NCI-H524 (cell line): ENCODE measurements at regions not wholly inside any gene's neighbourhood (a gene's known extent, or its start where the extent isn't known, plus 50 kb on each side); places are given as distances from the start of the nearest gene placed in this dataset.

Source experiments
- DNase-seq, 2 experiments: peaks; one replicate each; lab custom pipeline; 2025; lab: John Stamatoyannopoulos, UW

DNA sequence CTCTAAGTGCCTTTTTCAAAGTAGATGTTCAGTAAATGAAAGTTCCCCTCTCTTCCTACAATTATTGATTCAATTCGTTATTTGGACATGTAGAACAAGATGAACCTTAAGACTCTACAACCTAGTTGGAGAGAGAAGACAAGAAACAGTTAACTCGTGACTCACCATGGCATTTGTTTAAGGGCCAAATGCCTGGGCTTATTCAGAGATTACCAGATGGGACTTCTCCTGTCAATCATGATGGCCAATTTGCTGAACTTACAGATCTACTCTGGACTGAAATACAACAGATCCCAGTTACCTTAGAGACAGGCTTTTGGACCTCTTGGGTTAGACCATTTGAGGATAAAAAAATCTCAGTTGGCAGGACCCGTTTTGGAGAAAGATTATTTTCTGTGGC lies 93.5 kb downstream of the C1orf94 start:
- DNase-seq = no peak

DNA sequence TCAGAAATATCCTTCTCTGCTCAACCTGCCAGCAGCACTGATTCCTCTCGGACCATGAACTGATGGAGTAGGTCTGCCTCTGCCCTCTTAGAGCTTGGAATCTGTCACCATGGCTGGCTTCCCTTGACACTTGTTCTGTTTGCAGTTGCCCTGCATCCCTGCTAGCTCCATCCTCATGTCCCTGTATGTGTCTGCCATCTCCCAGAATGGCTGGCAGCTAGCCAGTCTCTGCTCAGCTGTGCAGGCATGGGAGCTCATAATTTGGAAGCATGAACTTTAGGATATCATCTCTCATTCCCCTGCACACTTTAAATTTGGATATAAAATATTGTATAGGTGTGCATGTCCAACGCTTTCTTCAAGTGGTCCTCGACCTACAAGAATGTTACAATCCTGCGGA lies 95.4 kb downstream of the C1orf94 start:
- DNase-seq = no peak

DNA sequence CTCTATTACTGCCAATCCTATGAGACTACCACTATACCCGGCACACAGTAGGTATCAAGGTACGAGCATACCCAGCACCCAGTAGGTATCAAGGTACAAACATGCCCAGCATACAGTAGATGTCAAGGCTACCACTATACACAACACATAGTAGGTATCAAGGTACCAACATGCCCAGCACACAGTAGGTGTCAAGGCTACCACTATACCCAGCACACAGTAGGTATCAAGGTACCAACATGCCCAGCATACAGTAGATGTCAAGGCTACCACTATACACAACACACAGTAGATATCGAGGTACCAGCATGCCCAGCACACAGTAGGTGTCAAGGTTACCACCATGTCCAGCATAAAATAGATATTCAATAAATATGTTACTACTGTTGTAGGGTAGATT lies 98.4 kb downstream of the C1orf94 start:
- no peak for DNase-seq

DNA sequence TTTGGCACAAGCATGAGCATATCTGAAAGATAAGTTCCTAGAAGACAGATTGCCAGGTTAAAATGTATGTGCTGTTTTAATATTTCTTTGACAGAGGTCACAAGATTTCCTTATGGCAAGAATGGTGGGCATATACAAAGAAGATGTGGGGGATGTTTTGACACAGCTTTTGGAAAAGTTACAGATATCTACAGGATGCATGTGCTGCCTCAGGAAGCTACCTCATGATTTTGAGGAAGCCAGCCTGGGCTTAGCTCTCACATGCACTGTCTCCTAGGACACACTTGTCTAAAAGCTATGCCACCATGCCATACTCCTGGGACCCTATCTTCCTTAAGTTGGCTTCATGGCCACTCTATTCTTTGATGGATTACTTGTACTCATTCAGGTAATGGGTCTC lies 99.9 kb downstream of the C1orf94 start:
- DNase-seq = no peak

DNA sequence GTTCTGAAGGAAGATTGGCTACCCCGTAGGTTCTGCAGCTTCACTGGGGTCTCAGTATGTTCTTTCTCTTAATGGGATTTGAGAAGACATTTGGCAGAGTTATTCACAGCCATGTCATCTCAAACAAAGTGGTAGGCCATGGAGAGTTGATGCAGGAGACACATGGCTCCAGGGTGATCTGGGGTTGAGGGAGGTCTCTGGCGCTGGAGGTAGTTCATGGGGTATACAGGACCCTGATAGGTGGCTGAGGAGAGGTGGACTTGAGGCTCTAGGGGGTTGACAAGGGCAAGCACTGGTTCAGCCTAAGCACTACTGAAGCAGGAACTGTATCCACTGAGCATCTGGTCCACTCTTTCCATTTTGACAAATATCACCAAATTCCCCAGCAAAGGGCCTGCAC lies 100.4 kb downstream of the C1orf94 start:
- no peak for DNase-seq

DNA sequence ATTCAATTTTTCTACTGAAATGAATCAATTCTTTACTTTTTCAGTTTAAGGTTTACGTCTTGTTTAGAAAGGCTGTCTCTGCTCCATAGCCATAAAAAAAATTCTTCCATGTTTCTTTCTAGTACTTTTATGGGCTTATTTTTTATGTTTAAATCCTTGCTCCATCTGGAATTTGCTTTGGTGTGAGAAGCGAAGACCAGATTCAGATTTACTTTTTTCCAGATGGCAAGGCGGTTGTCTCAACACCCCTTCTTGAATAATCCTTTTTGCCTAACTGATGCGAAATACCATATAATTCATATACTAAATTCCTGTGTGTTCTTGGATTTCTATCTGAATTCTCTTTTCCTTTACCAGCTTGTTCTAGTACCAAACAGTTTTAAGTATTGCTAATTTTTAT lies 101.5 kb downstream of the C1orf94 start:
- peak; percentile 5 to 73 for DNase-seq

DNA sequence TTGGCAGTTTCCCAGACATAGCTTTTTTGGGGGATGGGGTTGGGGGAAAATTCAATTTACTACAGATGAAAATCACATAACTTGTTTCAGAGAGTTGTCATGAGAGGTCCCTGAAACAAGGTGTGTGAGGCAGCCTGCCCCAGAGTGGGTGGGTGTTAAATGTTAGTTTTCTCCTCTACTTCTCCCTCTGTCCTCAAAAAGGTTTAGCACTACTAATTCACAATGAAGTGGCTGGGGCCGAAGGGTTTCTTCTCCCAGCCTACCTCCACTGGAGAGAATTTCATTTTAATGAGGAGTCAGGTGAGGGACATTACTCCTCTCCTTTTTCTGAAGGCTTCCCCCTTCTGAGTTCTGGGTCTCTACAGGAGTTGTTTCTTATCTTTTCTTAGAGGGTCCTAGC lies 103.3 kb downstream of the C1orf94 start:
- no peak for DNase-seq

DNA sequence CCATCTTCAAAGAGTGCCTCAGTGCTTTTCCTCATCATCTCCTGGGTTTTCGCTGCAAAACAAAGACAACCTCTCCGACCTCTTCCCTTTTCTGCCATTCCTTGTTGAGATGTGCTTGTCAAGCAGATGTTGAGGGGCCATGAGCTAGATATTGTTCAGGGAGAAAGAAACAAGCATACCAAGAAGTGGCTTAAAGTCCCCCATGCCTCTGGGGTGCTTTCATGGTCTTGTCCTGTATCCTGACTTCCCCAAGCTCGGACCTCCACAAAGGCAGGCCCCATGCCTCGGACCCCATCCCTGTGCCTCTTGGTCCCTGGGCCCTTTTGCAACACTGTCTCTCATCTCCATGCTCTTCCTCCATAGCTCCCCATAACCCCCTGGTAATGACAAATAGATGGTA lies 103.8 kb downstream of the C1orf94 start:
- no peak for DNase-seq

DNA sequence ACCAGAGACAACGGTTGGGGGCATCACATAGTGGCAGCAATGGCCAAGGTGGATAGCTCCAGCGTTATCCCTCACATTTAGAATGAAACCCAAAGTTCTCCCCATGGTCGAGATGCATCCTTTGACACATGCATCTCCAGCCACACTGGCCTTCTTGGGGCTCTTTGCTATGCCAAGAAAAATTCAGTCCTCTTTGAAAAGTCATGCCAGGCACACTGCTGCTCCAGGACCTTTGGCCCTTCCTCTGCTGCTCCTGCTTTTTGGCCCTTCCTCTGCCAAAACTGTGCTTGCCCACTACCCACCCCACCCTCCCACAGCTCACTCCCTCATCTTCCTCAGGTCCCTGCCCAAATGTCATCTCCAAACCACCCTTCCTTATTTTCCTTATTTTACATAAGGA lies 106.4 kb downstream of the C1orf94 start:
- DNase-seq = no peak

DNA sequence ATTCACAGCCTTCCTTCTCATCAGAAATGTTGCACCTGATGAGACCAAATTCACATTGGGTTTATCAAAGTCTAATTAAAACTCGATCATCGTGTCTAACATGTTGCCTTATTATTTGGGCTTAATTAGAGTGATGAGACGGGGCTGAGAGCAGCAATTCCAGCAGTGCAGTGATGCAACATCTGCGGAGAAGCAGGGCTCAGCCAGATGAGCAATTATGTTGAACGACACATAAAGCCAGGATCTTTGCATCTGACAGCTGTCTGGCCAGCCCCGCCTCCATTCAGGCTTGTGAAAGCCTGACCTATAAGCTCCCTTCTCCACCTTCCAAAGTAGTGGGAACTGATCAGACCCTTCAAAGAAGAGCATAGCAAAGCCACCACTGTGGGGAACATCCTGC lies 109.8 kb downstream of the C1orf94 start:
- peak in 1 of 2 experiments; percentile 7 for DNase-seq

DNA sequence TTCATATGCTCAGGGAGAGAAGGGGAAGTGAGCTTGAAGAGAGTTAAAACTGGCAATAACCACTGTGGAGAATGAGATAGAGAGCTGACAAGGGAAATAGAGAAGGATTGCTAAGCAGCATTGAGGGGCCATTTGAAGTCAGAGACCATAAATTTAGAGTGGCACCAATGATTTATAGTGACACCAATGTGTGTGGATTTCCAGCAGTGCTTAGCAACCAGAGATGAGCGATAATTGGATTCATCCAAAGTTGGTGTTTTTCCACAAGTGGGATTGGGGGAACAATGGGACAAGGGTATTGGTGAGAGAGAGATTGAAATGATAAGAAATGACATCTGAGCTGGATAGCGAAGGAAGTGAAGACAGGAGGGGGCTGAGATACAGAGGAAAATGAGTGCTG lies 114.1 kb downstream of the C1orf94 start:
- no peak for DNase-seq

DNA sequence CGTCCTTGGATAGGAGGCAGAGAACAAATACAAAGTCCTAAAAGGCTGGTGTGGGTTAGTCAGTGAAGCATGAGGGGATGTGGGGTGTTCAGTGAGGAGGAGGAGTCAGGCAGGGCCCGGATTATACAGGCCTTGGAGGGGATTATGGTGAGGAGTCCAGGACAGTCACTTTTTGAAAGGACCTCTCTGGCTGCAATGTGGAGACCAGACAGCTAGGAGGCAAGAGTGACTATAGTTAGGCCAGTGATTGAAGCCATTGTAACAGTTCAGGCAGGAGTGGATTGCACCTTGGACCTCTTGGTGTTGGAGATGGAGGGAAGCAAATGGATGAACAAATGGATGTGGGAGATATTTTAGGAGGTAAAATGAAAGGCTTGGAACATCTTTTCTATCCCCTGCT lies 115.8 kb downstream of the C1orf94 start:
- peak; percentile 9 to 37 for DNase-seq

DNA sequence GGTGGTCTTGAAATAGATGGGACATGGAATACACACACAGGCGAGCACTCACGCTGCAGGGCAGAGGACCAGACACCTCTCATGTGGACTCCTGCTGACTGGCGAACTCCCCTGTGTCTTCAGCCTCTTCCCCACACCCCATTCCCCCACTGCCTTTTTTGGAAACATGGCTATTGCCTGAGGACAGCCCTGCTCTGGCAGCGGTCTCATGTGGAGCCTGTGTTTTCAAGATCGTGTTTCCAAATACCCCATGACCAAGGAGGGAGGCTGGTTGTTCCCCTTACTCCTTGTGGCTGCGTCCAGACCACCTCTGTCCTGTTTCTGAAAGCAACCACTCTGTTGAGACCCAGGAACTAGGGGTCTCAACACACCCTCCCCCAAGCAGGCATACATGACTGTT lies 119.4 kb downstream of the C1orf94 start:
- no peak for DNase-seq

DNA sequence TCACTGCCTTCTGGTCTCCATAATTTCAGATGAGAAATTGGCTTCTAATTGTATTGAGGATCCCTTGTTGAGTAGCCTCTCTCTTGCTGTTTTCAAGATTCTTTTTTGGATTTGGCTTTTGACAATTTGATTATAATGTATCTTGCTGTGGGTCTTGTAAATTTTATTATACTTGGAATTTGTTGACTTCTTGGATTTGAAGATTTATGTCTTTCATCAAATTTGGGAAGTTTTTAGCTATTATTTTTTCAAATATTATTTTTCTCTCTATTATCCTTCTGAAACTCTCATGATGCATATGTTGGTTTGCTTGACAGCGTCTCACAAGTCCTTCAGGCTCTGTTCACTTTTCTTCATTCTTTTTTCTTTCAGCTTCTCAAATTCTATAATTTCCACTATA lies 126.1 kb downstream of the C1orf94 start:
- DNase-seq = no peak

DNA sequence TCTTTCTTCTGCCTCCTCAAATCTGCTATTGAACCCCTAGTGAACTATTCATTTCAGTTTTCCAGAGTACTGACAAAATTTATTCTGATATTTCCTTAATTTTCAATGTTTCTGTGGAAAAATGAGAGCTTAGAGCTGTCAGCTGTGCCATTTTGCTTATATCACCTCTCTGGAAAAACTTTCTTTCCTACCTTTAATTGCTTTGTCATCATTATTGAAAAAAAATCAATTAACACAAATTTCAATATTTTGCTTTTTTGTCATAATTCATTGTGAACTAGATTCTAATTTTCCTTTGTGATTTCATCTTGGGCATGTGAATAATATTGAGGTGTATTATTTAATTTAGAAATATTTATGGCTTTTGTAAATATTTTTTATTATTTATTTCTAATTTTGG lies 126.5 kb downstream of the C1orf94 start:
- DNase-seq = no peak

DNA sequence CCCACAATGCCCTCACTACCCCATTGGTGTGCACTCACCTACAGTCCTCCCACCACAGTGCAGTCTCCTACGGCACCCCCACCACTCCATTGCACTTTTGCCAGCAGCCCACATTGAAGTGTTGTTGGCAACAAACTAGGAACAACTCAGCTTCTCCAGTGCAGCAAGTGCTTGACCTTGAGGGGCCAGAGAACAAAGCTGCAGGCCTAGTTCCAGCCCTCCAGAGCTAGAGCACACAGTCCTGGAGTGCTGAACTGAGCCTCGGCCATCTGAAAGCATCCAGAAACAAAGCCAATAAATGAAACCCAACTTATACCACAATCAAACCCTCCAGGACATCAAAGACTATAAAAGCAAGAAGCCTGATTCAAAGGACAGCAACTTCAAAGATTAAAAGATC lies 129.9 kb downstream of the C1orf94 start:
- no peak for DNase-seq

DNA sequence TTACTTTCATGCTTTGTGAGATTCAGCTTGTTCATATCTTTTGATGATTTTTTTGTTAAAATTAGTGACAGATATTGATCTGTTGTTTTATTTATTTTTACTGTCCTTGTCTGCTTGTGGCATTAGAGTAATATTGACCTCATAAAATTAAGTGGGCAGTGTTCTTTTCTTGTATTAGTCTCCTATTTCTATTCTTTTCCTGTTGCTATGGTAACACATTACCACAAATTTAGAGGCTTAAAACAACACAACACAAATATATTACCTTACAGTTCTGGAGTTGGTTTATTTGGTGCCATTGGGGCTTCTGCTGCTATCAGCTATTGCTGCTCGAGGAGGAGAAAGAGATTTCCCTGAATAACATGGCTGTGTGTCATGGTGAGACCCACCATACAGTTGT lies 135.7 kb downstream of the C1orf94 start:
- no peak for DNase-seq

DNA sequence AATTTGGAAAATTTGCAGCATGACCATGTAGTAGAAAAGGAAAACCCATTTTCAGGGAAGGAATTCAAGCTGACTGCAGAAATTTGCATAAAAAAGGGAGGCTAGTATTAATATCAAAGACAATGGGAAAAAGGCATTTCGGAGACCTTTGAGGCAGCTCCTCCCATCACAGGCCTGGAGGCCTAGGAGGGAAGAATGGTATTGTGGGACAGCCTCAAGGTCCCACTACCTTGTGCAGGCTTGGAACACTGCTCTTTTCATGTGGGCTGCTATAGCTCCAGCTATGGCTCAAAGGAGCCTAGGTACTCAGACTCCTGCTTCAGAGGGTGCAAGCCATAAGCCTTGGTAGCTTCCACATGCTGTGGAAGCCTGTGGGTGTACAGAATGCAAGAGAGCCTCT lies 139.3 kb downstream of the C1orf94 start:
- DNase-seq = no peak

DNA sequence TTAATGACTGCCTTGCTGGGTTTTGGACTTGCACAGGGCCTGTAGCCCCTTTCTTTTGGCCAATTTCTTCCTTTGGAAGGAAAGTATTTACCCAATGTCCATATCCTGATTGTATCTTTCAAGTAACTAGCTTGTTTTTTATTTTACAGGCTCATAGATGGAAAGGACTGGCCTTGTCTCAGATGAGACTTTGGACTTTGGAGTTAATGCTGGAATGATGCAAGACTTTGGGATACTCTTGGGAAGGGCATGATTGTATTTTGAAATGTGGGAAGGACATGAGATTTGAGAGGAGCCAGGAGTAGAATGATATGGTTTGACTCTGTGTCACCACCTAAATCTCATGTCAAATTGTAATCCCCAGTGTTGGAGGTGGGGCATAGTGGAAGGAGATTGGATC lies 140.1 kb downstream of the C1orf94 start:
- no peak for DNase-seq

DNA sequence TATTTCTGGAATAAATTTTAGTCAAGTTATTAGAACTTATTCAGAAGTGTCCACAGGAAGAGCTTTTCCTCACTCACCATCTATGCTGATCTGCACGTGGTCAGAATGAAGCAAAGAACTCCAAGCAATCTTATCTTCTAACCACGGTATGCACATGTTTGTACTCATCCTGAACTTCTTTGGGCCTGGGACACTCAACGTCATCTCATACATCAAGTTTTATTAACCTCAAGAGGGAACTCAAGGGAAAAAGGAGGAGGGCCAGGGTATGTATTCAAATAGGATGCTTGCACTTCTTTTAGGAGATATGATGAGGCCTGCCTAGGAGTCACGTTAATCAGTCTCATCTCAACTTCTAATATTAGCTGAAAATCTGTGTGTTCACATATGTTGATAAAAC lies 142.5 kb downstream of the C1orf94 start:
- no peak for DNase-seq

DNA sequence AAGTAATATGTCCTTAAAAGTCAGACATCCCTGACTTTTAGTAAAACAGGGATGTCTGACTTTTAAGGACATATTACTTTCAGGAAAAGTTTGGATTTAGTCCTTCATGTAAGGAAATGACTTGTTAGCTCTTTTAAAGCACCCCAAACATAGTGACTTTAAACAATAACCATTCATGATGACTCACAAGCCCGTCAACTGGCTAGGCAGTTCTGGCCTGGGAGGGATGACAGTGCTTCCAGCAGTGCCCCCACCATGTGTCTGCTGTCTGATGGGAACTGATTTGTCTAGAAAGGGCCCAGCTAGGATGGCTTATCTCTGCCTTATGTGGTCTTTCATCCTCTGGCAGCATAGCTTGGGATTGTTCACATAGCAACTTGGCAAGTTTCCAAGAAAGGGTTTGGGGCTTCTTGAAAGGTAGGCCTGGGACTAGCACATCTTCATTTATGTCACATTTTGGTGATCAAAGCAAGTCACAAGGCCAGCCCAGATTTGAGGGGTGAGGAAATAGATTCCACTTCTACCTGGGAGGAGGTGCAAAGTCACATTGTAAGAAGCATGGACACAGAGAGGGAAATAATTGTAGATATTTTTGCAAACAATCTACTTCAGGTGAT lies 143.5 kb downstream of the C1orf94 start:
- DNase-seq = peak in 1 of 2 experiments; percentile 20

DNA sequence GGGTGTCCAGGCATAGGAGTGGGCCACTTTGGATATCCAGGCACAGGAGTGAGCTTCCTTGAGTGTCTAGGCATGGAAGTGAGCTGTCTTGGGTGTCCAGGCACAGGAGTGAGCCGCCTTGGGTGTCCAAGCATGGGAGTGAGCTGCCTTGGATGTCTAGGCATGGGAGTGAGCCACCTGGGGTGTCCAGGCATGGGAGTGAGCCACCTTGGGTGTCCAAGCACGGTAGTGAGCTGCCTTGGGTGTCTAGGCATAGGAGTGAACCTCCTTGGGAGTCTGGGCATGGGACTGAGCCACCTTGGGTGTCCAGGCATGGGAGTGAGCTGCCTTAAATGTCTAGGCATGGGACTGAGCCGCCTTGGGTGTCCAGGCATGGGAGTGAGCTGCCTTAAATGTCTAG lies 146.3 kb downstream of the C1orf94 start:
- DNase-seq = no peak

DNA sequence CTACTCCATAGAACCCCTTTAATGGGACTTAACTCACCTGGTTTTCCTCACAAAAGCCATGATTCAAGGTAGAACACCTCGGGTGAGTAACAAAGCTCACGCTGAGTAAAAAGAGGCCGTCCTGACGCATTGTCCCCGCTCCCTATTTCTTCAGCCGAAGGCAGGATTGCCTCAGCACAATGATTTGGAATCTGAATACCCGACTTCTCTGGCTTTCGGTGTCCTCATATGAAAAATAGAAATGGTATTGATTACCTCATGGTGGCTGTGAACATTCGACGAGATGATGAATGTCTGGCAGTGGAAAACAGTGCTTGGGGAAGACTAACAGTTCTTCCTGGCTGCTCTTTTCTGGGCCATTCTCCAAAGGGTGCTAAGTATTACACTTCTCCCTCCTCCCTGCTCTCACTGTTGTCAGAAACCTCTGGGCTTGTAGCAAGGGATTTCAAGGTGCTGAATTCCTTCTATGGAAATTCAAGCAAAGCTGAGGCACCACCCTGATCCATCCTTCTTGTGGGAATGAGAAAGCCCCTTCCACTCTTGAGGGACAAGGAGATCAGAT lies 148.3 kb downstream of the C1orf94 start:
- no peak for DNase-seq

DNA sequence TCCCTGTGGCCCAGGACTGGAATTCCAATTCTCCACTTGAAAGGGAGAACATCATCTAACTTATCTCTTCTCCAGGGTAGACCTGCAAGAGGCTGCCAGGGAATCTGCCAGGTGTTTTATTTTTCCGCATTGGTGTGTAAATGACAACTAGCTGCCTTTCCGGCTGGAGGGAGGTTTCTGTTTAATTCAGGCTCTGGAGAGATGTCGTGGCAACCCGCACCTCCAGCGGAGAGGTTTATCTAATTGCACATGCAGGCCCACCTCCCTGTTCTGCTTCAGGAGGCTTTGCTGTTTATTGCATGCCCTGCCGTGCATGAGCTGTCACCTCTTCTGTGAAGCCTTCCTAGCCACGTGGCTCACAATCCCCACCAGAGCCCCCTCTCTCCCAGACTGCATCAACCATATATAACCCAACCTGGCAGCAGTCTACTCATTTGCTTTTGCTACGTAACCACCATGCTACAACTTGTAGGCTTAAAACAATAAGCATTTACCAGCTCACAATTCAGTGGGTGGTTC lies 151.6 kb downstream of the C1orf94 start:
- DNase-seq = no peak
